ENCODE measurements at regions not wholly inside any gene's neighbourhood (a gene's known extent, or its start where the extent isn't known, plus 50 kb on each side); places are given as distances from the start of the nearest gene placed in this dataset.
"Not testable (repeated sequence)": the region's sequence is repeated elsewhere in the genome, so short reads cannot be mapped to it uniquely, and the experiment has no call there.

DNA sequence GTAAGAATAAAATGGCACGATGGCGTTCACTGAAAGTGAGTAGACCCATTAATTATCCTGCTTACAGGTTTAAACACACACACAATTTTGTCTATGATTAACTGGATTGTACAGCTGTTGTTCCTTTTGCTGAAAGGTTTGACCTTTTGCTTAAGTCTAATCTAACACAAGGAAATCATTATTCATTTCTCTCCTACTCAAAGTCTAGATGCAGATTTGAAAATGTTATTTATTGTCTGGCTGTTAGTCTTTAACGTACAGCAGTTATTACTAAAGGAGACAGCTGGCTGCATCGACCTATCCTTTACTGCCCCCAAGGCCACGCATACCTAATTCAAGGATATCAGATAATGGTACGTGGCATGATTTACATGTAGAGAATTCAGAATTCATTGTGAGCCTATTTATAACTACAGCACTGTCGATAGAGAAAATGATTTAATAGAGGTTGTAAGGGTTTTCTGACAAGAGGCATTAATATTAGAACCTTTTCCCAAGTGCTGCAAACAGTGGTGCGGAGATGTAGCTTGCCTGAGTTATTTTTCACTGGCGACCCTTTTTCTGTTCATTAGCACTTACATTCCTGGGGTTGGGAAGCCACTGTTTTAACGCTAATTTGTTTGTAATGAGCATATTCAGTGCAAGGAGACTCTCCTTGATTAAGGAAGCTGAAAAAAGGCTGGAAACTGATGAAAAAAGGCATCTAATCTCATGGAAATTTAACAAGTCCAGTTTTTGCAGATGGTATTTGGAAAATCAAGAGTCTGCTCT lies 368.4 kb upstream of the GRAMD2B start:
- no peak overlapping the region for H3K4me3 Mint-ChIP-seq
- no peak for ATAC-seq (ENCODE audit: low read depth in 2 of 2)

DNA sequence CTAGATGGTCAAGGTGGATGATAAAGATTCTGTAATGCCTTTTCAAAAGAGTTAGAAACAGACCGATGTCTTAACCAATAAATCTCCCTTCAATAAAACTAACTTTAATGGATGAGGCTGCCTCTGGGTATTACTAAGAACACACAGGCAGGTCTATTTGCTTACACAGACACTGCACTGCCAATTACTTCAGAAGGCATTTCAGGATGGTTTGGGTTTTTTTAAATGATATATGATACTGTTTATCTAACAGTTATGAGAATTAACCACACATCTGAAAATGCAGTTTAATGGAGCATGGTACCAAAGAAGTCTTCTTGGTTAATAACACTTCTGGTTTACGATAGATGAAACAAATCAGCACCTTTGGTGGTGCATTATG lies 367.9 kb upstream of the GRAMD2B start:
- H3K9me3 Mint-ChIP-seq = peaks cover 0 to 14% (median 2%) of the 10 kb centered on the region in 7 donors
- no peak overlapping the region for H3K27ac Mint-ChIP-seq
- Histone ChIP-seq H3K4me3 (ENCODE audit: low read depth, low read length) (no peak overlapping the region), H3K36me3 (ENCODE audit: control insufficient read depth, insufficient read depth, low read length) (no peaks in the 10 kb centered on the region), H3K27ac (ENCODE audit: insufficient read depth, low read length, poor library complexity, severe bottlenecking) (no peak overlapping the region), H3K27me3 (ENCODE audit: control insufficient read depth, insufficient read depth, low read length) (no peaks in the 10 kb centered on the region), H3K4me1 (ENCODE audit: control insufficient read depth, insufficient read depth, low read length, poor library complexity, severe bottlenecking) (no peaks in the 10 kb centered on the region), H3K9me3 (ENCODE audit: control insufficient read depth in 2 of 2, low read length in 2 of 2) (no peaks in the 10 kb centered on the region)
- no peak overlapping the region for H3K4me3 Mint-ChIP-seq
- no peak for DNase-seq
- no peaks in the 10 kb centered on the region for H3K4me1 Mint-ChIP-seq
- ATAC-seq (ENCODE audit: low read depth in 2 of 2) = no peak
- H3K27me3 Mint-ChIP-seq = no peaks in the 10 kb centered on the region
- no peaks in the 10 kb centered on the region for H3K36me3 Mint-ChIP-seq

More for the DNA sequence above, 368.4 kb upstream of the GRAMD2B start:
- no peaks in the 10 kb centered on the region for H3K36me3 Mint-ChIP-seq
- H3K4me1 Mint-ChIP-seq = no peaks in the 10 kb centered on the region
- Histone ChIP-seq H3K27ac (ENCODE audit: insufficient read depth, low read length, poor library complexity, severe bottlenecking) (no peak overlapping the region), H3K4me3 (ENCODE audit: low read depth, low read length) (no peak overlapping the region), H3K36me3 (ENCODE audit: control insufficient read depth, insufficient read depth, low read length) (no peaks in the 10 kb centered on the region), H3K9me3 (ENCODE audit: control insufficient read depth in 2 of 2, low read length in 2 of 2) (no peaks in the 10 kb centered on the region), H3K4me1 (ENCODE audit: control insufficient read depth, insufficient read depth, low read length, poor library complexity, severe bottlenecking) (no peaks in the 10 kb centered on the region), H3K27me3 (ENCODE audit: control insufficient read depth, insufficient read depth, low read length) (no peaks in the 10 kb centered on the region)
- H3K27ac Mint-ChIP-seq = no peak overlapping the region
- DNase-seq = no peak
- H3K9me3 Mint-ChIP-seq = peaks cover 0 to 13% (median 2%) of the 10 kb centered on the region in 7 donors
- no peaks in the 10 kb centered on the region for H3K27me3 Mint-ChIP-seq

DNA sequence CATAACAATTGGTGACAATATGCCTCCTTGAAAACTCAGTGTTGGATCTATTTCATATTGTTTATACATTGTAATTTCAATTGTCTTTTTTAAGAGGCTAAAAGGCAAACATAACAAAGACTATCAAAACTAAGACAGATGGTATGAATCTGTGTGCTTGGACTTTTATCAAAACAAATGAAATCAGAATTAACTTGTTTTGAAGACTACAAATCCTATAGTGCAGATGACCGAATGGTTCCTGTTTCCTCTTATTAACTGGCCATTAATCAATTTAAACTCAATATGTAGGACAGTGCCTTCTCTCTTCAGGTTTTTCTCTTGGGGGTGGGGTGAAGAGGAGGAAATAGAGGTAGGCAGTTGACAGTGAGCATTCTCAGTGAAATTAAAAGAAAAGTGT lies 366.9 kb upstream of the GRAMD2B start:
- Histone ChIP-seq H3K27me3 (ENCODE audit: control insufficient read depth, insufficient read depth, low read length) (no peaks in the 10 kb centered on the region), H3K27ac (ENCODE audit: insufficient read depth, low read length, poor library complexity, severe bottlenecking) (no peak overlapping the region), H3K9me3 (ENCODE audit: control insufficient read depth in 2 of 2, low read length in 2 of 2) (no peaks in the 10 kb centered on the region), H3K36me3 (ENCODE audit: control insufficient read depth, insufficient read depth, low read length) (no peaks in the 10 kb centered on the region), H3K4me3 (ENCODE audit: low read depth, low read length) (no peak overlapping the region), H3K4me1 (ENCODE audit: control insufficient read depth, insufficient read depth, low read length, poor library complexity, severe bottlenecking) (no peaks in the 10 kb centered on the region)
- Mint-ChIP-seq H3K9me3 (peaks cover 0 to 14% (median 2%) of the 10 kb centered on the region in 7 donors), H3K4me1 (no peaks in the 10 kb centered on the region), H3K36me3 (no peaks in the 10 kb centered on the region), H3K27me3 (no peaks in the 10 kb centered on the region), H3K27ac (no peak overlapping the region), H3K4me3 (no peak overlapping the region)
- ATAC-seq (ENCODE audit: low read depth in 2 of 2) = no peak
- no peak for DNase-seq

DNA sequence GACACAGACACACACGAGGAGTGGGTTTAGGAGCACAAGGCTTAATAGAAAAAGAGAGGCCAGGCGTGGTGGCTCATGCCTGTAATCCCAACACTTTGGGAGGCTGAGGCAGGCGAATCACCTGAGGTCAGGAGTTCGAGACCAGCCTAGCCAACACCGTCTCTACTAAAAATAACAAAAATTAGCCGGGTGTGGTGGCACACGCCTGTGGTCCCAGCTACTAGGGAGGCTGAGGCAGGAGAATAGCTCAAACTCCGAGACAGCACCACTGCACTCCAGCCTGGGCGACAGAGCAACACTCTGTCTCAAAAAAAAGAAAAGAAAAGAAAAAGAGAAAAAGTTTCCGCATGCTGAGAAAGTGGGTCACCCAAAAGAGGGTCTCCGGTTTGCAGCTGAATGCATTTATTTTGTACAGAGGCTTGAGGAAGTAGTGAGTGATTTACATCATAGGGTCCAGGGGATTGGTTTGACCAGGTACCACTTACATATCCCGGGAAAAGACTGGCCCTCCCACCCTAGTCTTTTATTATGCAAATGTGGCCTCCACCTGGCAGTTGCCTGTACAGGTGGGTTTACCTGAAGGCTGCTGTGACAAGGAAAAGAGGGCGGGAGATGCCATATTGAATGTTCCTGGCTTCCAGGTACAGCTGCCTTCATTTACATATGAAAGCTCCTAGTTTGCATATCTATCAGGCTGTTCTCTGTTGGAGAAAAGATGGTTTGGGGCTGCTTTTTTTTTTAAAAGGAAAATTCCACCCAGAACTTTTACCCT lies 366.2 kb upstream of the GRAMD2B start:
- H3K36me3 ChIP-seq (ENCODE audit: control insufficient read depth, insufficient read depth, low read length) = no peaks in the 10 kb centered on the region
- Mint-ChIP-seq H3K36me3 (no peaks in the 10 kb centered on the region), H3K27ac (no peak overlapping the region), H3K27me3 (no peaks in the 10 kb centered on the region), H3K4me3 (no peak overlapping the region), H3K4me1 (no peaks in the 10 kb centered on the region), H3K9me3 (peaks cover 0 to 13% (median 2%) of the 10 kb centered on the region in 7 donors)
- DNase-seq = no peak
- H3K4me3 ChIP-seq (ENCODE audit: low read depth, low read length) = no peak overlapping the region
- no peaks in the 10 kb centered on the region for H3K4me1 ChIP-seq (ENCODE audit: control insufficient read depth, insufficient read depth, low read length, poor library complexity, severe bottlenecking)
- ATAC-seq (ENCODE audit: low read depth in 2 of 2) = no peak
- no peaks in the 10 kb centered on the region for H3K27me3 ChIP-seq (ENCODE audit: control insufficient read depth, insufficient read depth, low read length)
- H3K27ac ChIP-seq (ENCODE audit: insufficient read depth, low read length, poor library complexity, severe bottlenecking) = no peak overlapping the region
- no peaks in the 10 kb centered on the region for H3K9me3 ChIP-seq (ENCODE audit: control insufficient read depth in 2 of 2, low read length in 2 of 2)

- ATAC-seq (ENCODE audit: low read depth in 2 of 2); H3K4me1 Mint-ChIP-seq; H3K4me1 ChIP-seq (ENCODE audit: control insufficient read depth, insufficient read depth, low read length, poor library complexity, severe bottlenecking); H3K27ac Mint-ChIP-seq; H3K27me3 ChIP-seq (ENCODE audit: control insufficient read depth, insufficient read depth, low read length); H3K4me3 Mint-ChIP-seq; H3K27me3 Mint-ChIP-seq; DNase-seq; H3K36me3 ChIP-seq (ENCODE audit: control insufficient read depth, insufficient read depth, low read length); H3K36me3 Mint-ChIP-seq; H3K9me3 ChIP-seq (ENCODE audit: control insufficient read depth in 2 of 2, low read length in 2 of 2); H3K4me3 ChIP-seq (ENCODE audit: low read depth, low read length); H3K27ac ChIP-seq (ENCODE audit: insufficient read depth, low read length, poor library complexity, severe bottlenecking): not testable (repeated sequence)
- peaks cover 0 to 12% (median 0%) of the 10 kb centered on the region in 7 donors for H3K9me3 Mint-ChIP-seq
Observed at GRCh38 chr5:126058392-126058791, 364.8 kb upstream of the GRAMD2B start.

GRCh38 chr5:126062398-126063221 lies 360.6 kb upstream of the GRAMD2B start:
- no peak overlapping the region for H3K4me3 Mint-ChIP-seq
- Histone ChIP-seq H3K9me3 (ENCODE audit: control insufficient read depth in 2 of 2, low read length in 2 of 2) (no peaks in the 10 kb centered on the region), H3K27ac (ENCODE audit: insufficient read depth, low read length, poor library complexity, severe bottlenecking) (no peak overlapping the region), H3K4me3 (ENCODE audit: low read depth, low read length) (no peak overlapping the region), H3K36me3 (ENCODE audit: control insufficient read depth, insufficient read depth, low read length) (no peaks in the 10 kb centered on the region), H3K27me3 (ENCODE audit: control insufficient read depth, insufficient read depth, low read length) (no peaks in the 10 kb centered on the region), H3K4me1 (ENCODE audit: control insufficient read depth, insufficient read depth, low read length, poor library complexity, severe bottlenecking) (no peaks in the 10 kb centered on the region)
- H3K9me3 Mint-ChIP-seq = peaks cover 2 to 12% (median 8%) of the 10 kb centered on the region in 7 donors
- no peaks in the 10 kb centered on the region for H3K27me3 Mint-ChIP-seq
- DNase-seq (no peak), ATAC-seq (ENCODE audit: low read depth in 2 of 2) (no peak)
- no peak overlapping the region for H3K27ac Mint-ChIP-seq
- H3K4me1 Mint-ChIP-seq = no peaks in the 10 kb centered on the region
- no peaks in the 10 kb centered on the region for H3K36me3 Mint-ChIP-seq

GRCh38 chr5:126065061-126065460 lies 358.1 kb upstream of the GRAMD2B start:
- ATAC-seq (ENCODE audit: low read depth in 2 of 2) (no peak), DNase-seq (no peak)
- Mint-ChIP-seq H3K9me3 (peaks cover 2 to 10% (median 7%) of the 10 kb centered on the region in 7 donors), H3K27me3 (no peaks in the 10 kb centered on the region), H3K4me1 (no peaks in the 10 kb centered on the region), H3K36me3 (no peaks in the 10 kb centered on the region), H3K27ac (no peak overlapping the region), H3K4me3 (no peak overlapping the region)
- Histone ChIP-seq H3K27ac (ENCODE audit: insufficient read depth, low read length, poor library complexity, severe bottlenecking) (no peak overlapping the region), H3K9me3 (ENCODE audit: control insufficient read depth in 2 of 2, low read length in 2 of 2) (no peaks in the 10 kb centered on the region), H3K4me3 (ENCODE audit: low read depth, low read length) (no peak overlapping the region), H3K27me3 (ENCODE audit: control insufficient read depth, insufficient read depth, low read length) (no peaks in the 10 kb centered on the region), H3K36me3 (ENCODE audit: control insufficient read depth, insufficient read depth, low read length) (no peaks in the 10 kb centered on the region), H3K4me1 (ENCODE audit: control insufficient read depth, insufficient read depth, low read length, poor library complexity, severe bottlenecking) (no peaks in the 10 kb centered on the region)
